Spleen (tissue), 7 donors: ENCODE measurements at regions not wholly inside any gene's neighbourhood (a gene's known extent, or its start where the extent isn't known, plus 50 kb on each side); places are given as distances from the start of the nearest gene placed in this dataset.

Source experiments
- POLR2A ChIP-seq, 3 donors: fragments of 450-650 bp; IDR thresholded peaks; one replicate each; pipeline ENCODE4 v1.5.1; 2017; ENCODE audit warnings: antibody characterized with exemption in 3 of 3, mild to moderate bottlenecking in 1 of 3
- TF ChIP-seq, protein P1 (sequence below), 11 experiments: fragments of 200-600 bp in 7 of 11; fragments of 450-650 bp in 4 of 11; sonication (generic) in 4 of 11; IDR thresholded peaks in 8 of 11; conservative IDR thresholded peaks in 3 of 11; 1 replicate in 7 of 11; 2 replicates in 4 of 11; pipeline versions ENCODE4 v1.4.0 to v1.8.0; 2016 to 2021; ENCODE audit warnings: antibody characterized with exemption in 11 of 11, inconsistent platforms in 4 of 11, mild to moderate bottlenecking in 1 of 11
- donor health status: DM: no; HTN: no; CAD: no; lungs with moderate emphysema.
- donor health status: DM: no; HTN: no; CAD: no.
- donor health status: DM: no; HTN: no; CAD: no.

DNA sequence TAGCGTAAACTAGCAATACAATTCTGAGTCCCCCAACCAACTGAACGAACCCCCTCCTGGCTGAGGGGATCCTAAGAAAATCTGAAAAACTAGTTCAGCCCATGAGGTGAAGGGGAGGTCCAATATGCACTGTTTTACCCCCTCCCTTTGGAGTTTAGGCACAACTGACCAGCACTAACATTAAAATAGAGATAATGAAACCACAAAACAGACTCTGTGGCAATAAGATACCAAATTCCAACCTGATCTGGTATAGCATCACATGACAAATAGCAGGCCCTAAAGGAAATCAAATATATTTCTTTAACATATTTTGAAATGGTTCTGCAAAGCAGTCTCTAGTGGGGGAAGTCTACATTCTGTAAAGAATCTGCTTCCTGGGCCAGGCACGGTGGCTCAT lies 522.5 kb downstream of the TYW1 start:
- TF ChIP-seq, protein P1, sequence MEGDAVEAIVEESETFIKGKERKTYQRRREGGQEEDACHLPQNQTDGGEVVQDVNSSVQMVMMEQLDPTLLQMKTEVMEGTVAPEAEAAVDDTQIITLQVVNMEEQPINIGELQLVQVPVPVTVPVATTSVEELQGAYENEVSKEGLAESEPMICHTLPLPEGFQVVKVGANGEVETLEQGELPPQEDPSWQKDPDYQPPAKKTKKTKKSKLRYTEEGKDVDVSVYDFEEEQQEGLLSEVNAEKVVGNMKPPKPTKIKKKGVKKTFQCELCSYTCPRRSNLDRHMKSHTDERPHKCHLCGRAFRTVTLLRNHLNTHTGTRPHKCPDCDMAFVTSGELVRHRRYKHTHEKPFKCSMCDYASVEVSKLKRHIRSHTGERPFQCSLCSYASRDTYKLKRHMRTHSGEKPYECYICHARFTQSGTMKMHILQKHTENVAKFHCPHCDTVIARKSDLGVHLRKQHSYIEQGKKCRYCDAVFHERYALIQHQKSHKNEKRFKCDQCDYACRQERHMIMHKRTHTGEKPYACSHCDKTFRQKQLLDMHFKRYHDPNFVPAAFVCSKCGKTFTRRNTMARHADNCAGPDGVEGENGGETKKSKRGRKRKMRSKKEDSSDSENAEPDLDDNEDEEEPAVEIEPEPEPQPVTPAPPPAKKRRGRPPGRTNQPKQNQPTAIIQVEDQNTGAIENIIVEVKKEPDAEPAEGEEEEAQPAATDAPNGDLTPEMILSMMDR (IDR thresholded peaks at IDR 0.05 in 8 of 11, conservative IDR thresholded peaks at IDR 0.05 in 3 of 11) = no peak
- no peak for TF ChIP-seq POLR2A (IDR thresholded peaks at IDR 0.05)
